Glomerular visceral epithelial cell (primary cell): ENCODE measurements at regions not wholly inside any gene's neighbourhood (a gene's known extent, or its start where the extent isn't known, plus 50 kb on each side); places are given as distances from the start of the nearest gene placed in this dataset.

Source experiments
- DNase-seq: peaks from one replicate; pipeline ENCODE4 v3.0.0-alpha.2; 2016; ENCODE audit errors: extremely low spot score

GRCh38 chr12:47560415-47560814, 145.4 kb downstream of the RPAP3 start:
- no peak for DNase-seq

DNA sequence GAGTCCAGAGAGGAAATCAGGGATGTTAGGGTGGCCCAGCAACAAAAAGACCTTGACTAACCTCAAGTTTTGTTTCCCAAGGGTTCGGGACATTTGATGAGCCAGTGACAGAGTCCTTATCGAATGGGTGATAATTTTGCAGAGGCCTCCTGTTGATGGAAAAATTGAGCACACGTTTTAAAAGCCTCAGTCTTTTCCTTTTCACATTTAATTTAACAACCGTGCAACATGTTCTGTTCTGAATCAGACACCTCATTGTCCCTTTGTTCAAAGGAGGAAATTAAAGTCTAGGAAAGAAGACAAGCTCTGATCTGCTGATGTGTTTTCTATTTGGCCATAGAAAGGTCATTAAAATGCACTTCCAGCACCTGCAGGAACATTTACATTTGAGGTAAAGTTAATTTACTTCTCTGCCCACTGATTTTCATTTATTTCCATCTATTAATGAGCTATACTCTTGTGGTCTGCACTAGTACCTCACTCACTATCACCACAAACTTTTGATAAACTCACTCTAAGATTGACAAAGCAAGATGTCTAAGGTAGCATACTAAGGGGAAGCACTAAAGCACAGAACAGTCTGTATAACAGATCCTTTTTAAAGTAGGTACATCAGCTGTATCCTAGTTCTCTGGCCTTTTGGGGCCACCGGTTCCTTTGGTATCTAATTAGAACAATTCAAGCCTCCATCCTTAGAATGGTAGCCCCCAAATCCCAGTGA, 147.0 kb downstream of the RPAP3 start:
- DNase-seq, result no peak

DNA sequence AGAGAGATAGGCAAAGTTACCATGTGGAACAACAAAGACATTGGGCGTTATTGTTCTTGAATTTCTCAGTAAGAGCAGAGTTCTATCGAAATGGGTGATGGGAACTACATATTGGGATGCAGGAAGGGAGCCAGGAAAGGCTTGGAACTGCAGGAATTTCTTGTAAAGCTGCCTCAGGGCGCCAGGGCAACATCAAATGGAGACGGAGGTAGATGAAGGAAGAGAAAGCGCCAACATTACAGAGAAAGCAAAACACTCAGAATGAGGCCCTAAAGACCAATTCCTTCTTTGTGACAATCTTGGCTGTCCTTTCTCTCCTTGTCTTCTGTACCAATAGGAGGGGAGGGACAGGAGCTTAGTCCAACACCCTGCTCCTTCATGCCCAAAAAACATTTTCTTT, 148.4 kb downstream of the RPAP3 start:
- no peak for DNase-seq

DNA sequence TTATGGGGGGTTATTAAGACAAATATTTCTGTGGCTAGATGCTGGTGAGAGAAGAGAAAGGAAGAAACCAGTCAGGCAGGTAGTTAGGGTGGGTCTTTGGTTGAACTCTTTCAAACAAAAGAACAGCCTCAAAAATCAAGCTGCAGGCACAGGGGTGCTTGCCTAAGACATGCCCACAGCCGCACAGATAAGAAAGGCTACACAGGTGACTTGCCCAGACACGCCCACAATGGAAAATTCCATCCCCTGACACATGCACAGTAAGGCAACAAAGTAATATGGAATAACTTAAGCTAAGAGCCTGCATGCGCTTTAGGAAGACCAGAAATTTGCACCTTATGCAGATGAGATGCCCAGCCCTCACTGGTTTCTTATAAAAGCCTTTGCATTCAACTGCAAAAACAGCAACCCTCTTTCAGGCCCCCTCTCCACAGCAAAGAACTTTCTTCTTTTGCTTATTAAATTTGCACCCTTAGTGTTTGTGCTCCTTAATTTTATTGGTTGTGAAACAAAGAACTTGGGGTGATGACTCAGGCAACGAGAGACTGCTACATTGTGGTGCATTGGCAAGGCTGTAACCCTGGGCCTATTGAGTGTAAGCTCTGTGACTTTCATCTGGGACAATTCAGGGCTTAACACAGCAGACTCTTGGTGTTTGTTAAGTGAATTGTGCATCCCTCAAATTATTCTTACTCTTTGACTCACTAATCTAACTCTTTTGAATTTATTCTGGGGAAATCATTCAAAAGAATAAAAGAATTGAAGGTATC, 149.4 kb downstream of the RPAP3 start:
- DNase-seq, result no peak

DNA sequence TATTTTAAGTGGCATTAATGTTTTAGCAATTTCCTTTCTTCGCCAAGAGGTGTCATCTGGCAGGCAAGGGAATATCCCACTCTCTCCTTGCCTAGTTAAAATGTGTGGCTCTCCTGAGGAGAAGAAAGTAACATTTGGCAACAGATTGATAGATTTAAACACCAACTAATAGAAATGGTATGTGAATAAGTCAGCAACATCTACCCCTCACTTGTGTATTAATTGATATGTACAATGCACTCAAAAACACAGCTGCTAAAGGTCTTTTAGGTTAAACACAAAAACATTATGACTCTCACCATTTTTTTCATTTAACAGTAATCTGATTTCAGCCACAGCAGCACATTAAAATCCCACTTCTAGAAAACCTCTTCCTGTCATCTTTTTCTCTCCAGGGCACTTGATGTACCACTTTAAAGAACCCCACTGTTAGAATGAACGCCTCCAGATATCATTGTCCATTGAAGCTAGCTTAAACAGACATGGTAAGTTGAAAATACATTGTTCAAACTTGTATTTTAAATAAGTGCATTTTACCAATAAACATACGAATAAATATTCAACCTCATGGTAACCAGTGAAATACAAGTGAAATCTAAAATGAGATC, 151.7 kb downstream of the RPAP3 start:
- DNase-seq, result no peak

- DNase-seq, result no peak
Observed at GRCh38 chr12:47553266-47553665, 152.6 kb downstream of the RPAP3 start.

DNA sequence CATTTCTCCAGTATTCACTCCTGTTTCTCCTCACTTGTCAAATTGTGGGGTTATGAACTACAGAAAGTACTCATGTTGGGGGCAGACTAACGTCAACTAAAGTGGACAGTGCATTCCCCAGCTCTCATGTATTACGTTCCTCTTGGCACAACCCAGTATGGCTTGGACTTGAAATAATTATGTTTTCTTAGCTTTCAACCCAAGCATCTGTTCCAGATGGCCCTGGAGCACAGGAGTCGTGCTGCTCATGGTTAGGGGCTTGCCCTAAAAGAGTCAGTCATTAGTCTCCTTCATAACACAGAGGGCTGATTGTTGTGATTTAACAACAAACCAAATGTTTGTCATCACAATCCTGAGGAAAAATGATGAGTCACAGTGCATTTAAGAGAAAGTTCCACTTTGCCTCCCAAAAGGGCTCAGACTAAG, 154.4 kb downstream of the RPAP3 start:
- DNase-seq, result no peak

DNA sequence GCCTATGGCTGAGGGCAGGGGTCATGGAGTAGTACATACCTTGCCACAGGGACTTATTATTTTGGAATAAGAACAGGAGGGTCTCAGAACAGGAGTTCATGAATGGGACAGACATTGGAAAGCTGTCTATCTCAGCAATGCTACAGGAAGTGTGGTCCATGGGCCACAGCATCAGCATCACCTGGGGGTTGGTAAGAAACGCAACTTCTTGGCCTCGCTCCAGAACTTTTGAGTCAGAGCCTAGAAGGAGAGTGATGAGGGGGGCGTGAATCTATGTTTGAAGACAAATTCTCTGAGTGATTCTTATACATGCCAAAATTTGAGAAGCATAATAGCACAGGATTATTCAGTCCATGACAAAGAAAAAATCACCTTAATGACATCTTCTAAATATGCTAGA, 156.6 kb downstream of the RPAP3 start:
- DNase-seq, result peak; percentile 28

GRCh38 chr12:47548401-47548800, 157.4 kb downstream of the RPAP3 start:
- no peak for DNase-seq

DNA sequence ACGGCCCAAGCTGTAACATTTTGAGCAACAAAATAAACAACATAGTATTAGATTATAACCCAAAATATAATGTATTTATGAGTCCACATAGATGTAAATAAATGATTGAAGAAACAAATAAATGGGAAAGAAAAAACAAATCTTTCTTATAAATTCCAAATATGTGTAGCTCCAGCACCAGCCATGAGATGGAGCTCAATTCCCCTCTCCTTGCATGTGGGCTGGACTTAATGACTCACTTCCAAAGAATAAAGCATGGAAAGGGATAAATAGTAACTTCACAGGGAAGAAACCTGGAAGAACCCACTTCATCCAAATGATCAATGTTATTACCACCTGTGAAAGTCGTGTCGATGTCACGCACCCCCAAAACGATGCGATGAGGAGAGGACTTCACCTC, 158.8 kb downstream of the RPAP3 start:
- peak; percentile 38 for DNase-seq

DNA sequence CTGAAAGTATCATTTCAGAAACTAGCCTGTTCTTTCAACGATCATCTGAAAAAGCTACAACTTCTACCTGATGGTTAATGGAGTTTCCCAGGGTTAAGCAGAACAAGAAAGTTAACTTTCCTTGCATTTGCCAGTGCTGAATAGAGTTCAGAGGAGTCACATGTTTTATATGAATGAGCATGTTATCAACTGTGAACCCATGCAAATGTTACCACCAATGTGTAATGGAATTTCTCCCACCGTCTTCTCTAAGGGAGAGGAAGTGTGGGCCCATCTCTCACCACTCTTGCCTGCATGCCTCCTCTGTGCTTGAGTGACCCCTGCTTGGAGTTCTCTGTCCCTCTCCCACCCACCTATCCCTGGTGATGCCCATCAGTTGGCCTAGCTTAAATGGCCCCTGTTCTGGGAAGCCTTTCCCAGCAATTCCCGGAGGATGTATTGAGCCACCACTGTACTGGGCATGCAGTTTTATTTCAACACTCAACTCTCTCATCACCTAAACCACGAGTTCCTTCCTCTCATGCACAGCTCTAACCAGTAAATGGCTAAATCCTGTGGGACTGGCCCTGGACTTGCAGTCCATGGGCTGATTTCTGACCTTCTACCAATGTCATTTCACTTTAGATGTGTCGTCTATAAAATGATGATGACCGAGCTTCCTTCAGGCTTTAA, 159.8 kb downstream of the RPAP3 start:
- DNase-seq, result no peak

DNA sequence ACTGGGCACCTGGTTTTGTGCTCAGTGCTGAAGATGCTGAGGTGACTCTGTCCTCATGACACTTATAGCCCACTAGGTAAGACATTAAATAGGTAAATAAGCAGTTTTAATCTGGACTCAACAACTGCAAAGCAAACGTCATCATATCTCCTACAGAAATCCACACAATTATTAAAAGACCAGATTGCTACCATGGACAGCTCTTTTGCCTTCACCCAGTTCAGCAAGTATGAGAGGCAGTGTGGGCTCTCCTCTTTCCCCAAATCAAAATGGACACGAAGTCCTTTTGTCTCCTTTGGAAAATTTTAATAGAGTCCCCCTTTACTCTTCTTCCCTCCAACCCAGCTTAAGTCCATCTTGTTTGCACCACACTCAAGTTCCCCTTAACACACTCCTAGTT, 171.1 kb downstream of the RPAP3 start:
- DNase-seq, result peak; percentile 4

DNA sequence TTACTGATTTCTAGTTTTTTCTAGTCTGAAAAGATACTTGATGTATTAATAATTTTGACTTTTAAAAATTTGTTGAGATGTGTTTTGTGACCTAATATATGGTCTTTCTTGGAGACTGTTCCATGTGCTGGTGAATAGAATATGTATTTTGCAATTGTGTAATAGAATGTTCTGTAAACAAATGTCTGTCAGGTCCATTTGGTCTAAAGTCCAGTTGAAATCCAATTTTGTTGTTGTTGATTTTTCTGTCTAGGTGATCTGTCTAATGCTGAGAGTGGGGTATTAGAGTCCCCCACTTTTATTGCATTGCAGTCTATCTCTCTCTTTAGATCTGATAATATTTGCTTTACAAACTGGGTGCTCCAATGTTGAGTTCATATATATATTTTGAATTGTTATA, 175.8 kb downstream of the RPAP3 start:
- no peak for DNase-seq

DNA sequence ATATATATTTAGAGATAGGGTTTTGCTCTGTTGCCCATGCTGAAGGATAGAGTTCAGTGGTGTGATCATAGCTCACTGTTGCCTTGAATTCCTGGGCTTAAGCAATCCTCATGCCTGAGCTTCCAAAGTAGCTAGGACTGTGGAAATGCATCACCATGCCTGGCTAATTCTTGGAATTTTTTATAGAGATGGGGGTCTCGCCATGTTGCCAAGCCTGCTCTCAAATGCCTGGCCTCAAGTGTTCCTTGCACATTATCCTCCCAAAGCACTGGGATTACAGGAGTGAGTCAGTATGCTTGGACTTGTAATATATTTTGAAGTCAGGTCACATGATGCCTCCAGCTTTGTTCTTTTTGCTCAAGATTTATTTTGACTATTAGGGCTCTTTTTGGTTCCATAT, 178.0 kb downstream of the RPAP3 start:
- DNase-seq, result no peak

- DNase-seq, result no peak
Observed at GRCh38 chr12:47520029-47520428, 185.8 kb downstream of the RPAP3 start.

- DNase-seq, result no peak
Observed at GRCh38 chr12:47517122-47517521, 188.7 kb downstream of the RPAP3 start.

DNA sequence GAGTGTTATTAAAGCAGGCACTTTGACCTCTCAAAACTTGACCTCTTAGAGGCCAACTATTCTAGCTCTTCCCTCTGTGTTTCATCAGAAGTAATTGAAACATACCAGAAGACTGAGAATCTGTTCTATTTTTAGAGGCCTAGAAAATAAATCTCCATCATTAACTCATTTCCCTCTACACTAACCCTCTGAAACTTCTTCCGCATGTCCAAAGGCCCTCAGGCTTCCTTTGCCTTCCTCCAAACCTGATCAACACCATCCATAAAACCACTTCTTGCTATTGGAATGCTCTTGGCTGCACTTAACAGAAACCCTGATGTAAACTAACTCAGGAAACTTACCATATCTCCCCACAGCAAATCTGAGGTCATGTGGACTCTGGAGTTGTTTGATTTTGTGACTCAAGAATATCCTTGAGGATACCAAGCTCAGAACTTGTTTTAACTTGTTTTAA, 196.4 kb downstream of the RPAP3 start:
- no peak for DNase-seq

- DNase-seq, result no peak
Observed at GRCh38 chr12:47507221-47507620, 198.6 kb downstream of the RPAP3 start.

GRCh38 chr12:47504775-47505446, 200.9 kb downstream of the RPAP3 start:
- DNase-seq, result peak; percentile 9

- no peak for DNase-seq
Observed at GRCh38 chr12:47493801-47494200, 212.0 kb downstream of the RPAP3 start.

DNA sequence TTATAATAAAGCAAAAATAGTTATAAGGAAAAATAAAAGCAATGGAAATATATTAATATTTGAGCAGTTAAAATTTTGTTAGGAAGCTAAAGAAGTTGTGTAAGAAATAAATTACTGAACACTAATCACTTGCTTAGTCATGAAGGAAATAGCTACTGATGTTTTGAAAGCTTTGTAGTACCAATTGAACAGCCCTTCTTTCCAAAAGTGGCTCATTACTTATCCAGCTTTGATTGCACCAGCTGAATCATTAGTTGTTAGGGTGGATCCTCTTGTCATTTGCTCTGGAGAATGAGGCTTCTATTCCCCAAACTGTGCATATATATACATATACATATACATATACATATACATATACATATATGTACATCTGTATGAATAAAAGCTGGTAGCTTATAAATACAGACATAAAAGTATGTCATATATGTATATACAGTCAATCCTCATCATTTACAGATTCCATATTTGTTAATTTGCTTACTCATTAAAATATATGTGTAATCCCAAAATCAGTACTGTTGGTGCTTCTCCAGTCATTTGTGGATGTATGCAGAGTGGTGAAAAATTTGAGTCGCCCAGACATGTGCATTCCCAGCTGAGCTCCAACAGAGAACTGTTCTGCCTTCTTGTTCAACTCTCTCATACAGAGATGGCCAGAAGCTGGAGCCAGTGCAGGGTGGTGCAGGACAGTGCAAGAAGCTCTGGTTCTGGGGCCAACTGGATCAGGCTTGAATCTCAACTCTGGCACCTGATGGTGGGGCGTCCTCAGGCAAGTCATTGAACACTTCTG, 214.1 kb downstream of the RPAP3 start:
- no peak for DNase-seq
